Effector memory CD4-positive, alpha-beta T cell (primary cell): ENCODE measurements at regions not wholly inside any gene's neighbourhood (a gene's known extent, or its start where the extent isn't known, plus 50 kb on each side); places are given as distances from the start of the nearest gene placed in this dataset.

Experiments used
- DNase-seq, 3 donors: peaks; one replicate each; pipeline ENCODE4 v3.0.0-alpha.2; 2020
- H3K27ac ChIP-seq: 2 replicates; pipeline ENCODE4 v1.7.0; 2013; ENCODE audit warnings: mild to moderate bottlenecking, low read length, moderate library complexity; ENCODE audit not compliant: insufficient read depth, poor library complexity, severe bottlenecking
- H3K27me3 ChIP-seq: replicated peaks from 2 replicates; pipeline ENCODE4 v1.7.0; 2013; ENCODE audit warnings: mild to moderate bottlenecking, low read length; ENCODE audit not compliant: insufficient read depth, control insufficient read depth, poor library complexity, severe bottlenecking
- H3K36me3 ChIP-seq: 2 replicates; pipeline ENCODE4 v1.7.0; 2013; ENCODE audit warnings: mild to moderate bottlenecking, low read length, moderate library complexity; ENCODE audit not compliant: control insufficient read depth, insufficient read depth
- H3K4me1 ChIP-seq: 2 replicates; pipeline ENCODE4 v1.7.0; 2013; ENCODE audit warnings: low read length, mild to moderate bottlenecking; ENCODE audit not compliant: control insufficient read depth, insufficient read depth, poor library complexity, severe bottlenecking
- H3K4me3 ChIP-seq: 2 replicates; pipeline ENCODE4 v1.7.0; 2013; ENCODE audit warnings: low read length, low read depth, mild to moderate bottlenecking; ENCODE audit not compliant: insufficient read depth, poor library complexity, severe bottlenecking
- H3K9me3 ChIP-seq: 2 replicates; pipeline ENCODE4 v1.7.0; 2013; ENCODE audit warnings: mild to moderate bottlenecking, low read length, moderate library complexity; ENCODE audit not compliant: control insufficient read depth

DNA sequence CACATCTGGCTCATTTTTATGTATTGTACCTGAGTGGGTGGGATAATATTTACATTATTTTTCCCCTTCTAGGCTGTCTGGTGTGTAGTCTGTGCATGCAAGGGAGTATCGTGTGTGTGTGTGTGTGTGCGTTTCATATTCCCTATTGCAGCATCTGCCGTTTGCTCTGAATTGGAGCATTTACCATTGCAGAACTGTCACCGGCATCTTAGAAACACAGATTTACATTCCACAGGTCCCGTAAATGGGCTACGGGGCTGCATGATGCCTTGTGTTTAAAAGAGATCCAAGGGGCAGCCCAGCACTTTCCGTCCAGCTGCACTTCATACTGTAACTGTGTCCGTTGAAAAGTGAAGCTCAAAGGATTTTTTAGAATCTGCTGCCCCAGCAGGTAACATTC, 167.1 kb upstream of the KIAA1217 start:
- no peaks in the 10 kb centered on the region for H3K4me1 ChIP-seq
- H3K27me3 ChIP-seq: no peaks in the 10 kb centered on the region
- no peak overlapping the region for H3K4me3 ChIP-seq
- no peaks in the 10 kb centered on the region for H3K9me3 ChIP-seq
- H3K36me3 ChIP-seq: no peaks in the 10 kb centered on the region
- H3K27ac ChIP-seq: no peak overlapping the region
- no peak for DNase-seq

GRCh38 chr10:24042884-24043283, 166.1 kb upstream of the KIAA1217 start:
- H3K4me3 ChIP-seq: no peak overlapping the region
- H3K4me1 ChIP-seq: no peaks in the 10 kb centered on the region
- no peaks in the 10 kb centered on the region for H3K9me3 ChIP-seq
- no peak overlapping the region for H3K27ac ChIP-seq
- no peaks in the 10 kb centered on the region for H3K27me3 ChIP-seq
- H3K36me3 ChIP-seq: no peaks in the 10 kb centered on the region
- DNase-seq: no peak

DNA sequence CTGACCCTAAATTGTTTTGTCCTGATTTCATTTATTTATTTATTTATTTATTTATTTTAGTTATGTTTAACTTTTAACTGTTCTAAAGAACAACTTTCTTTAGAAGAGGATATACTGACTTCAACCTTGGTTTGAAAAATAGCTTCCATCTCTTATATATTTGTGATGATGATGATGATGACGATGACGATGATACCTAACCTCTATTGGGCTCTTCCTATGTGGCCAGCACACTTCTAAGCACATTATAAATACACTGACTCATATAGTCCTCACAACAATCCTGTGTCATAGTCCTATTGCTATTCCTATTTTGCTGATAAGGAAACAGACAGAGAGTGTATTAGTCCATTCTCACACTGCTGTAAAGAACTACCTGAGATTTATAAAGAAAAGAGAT, 162.9 kb upstream of the KIAA1217 start:
- no peaks in the 10 kb centered on the region for H3K27me3 ChIP-seq
- no peak overlapping the region for H3K27ac ChIP-seq
- H3K4me3 ChIP-seq: no peak overlapping the region
- H3K36me3 ChIP-seq: no peaks in the 10 kb centered on the region
- H3K4me1 ChIP-seq: no peaks in the 10 kb centered on the region
- no peak for DNase-seq
- no peaks in the 10 kb centered on the region for H3K9me3 ChIP-seq

- DNase-seq: no peak
- no peaks in the 10 kb centered on the region for H3K36me3 ChIP-seq
- H3K4me1 ChIP-seq: no peaks in the 10 kb centered on the region
- H3K27me3 ChIP-seq: no peaks in the 10 kb centered on the region
- no peak overlapping the region for H3K27ac ChIP-seq
- no peaks in the 10 kb centered on the region for H3K9me3 ChIP-seq
- no peak overlapping the region for H3K4me3 ChIP-seq
These were observed 161.8 kb upstream of the KIAA1217 start for GRCh38 chr10:24047176-24047575.

DNA sequence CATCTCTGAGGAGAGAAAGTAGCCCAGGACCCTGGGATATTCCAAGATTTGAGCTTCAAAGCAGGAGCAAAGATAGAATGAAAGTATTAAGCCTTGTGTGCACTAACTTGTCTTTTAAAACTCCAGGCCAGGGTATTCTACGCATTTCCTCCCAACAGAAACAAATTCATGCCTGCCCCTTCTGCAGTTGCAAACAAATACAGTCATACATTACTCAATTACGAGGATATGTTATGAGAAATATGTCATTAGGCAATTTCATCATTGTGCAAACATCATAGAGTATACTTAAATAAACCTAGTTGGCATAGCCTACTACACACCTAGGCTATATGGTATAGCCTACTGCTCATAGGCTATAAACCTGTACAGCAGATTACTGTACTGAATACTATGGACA, 154.5 kb upstream of the KIAA1217 start:
- Histone ChIP-seq H3K27me3 (no peaks in the 10 kb centered on the region), H3K27ac (no peak overlapping the region), H3K4me3 (no peak overlapping the region), H3K36me3 (no peaks in the 10 kb centered on the region), H3K9me3 (no peaks in the 10 kb centered on the region), H3K4me1 (no peaks in the 10 kb centered on the region)
- DNase-seq: no peak

DNA sequence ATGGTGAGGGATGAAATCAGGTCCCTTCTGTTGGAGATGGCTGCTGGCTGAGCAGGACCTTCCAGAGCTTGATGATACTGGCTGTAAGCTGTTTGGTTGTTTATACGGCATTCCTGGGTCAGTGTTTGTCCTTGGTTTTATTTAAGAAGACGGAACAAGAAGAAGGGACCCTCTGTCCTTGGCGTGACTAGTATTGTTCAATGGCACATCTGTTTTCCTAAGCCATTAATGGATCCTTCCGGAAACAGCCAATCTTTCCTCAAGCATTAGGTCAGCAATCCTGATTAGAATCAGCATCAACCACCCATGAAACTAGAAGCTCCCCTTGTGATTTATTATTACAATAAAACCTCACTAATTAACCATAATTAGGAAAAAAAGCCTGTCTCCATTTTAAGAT, 128.7 kb upstream of the KIAA1217 start:
- Histone ChIP-seq H3K36me3 (no peaks in the 10 kb centered on the region), H3K27ac (no peak overlapping the region), H3K4me1 (no peaks in the 10 kb centered on the region), H3K27me3 (no peaks in the 10 kb centered on the region), H3K4me3 (no peak overlapping the region), H3K9me3 (no peaks in the 10 kb centered on the region)
- no peak for DNase-seq

GRCh38 chr10:24086296-24087086, 122.4 kb upstream of the KIAA1217 start:
- no peaks in the 10 kb centered on the region for H3K27me3 ChIP-seq
- no peaks in the 10 kb centered on the region for H3K4me1 ChIP-seq
- no peak overlapping the region for H3K4me3 ChIP-seq
- H3K36me3 ChIP-seq: no peaks in the 10 kb centered on the region
- H3K27ac ChIP-seq: no peak overlapping the region
- DNase-seq: no peak
- H3K9me3 ChIP-seq: no peaks in the 10 kb centered on the region

DNA sequence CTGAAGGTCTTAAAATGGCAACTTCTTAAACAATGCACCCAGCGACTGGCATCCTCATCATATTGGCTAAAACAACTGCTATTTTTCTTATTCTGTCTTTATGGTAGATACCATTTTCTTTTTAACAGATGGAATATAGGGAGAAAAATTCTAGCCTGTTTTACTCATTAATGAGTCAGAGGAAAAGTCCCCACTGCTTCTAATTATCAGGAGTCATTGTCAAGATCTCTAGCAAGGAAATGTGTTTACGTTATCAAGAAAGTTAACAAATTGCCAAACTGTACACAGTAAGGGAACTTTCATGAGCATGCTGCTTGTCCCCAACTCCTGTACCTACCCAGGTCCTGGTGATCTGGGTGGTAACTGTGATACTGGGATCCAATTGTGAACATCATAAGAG, 117.7 kb upstream of the KIAA1217 start:
- Histone ChIP-seq H3K36me3 (no peaks in the 10 kb centered on the region), H3K4me1 (no peaks in the 10 kb centered on the region), H3K4me3 (no peak overlapping the region), H3K9me3 (no peaks in the 10 kb centered on the region), H3K27me3 (no peaks in the 10 kb centered on the region), H3K27ac (no peak overlapping the region)
- no peak for DNase-seq

GRCh38 chr10:24096281-24096680, 112.7 kb upstream of the KIAA1217 start:
- Histone ChIP-seq H3K27me3 (no peaks in the 10 kb centered on the region), H3K27ac (no peak overlapping the region), H3K4me3 (no peak overlapping the region), H3K9me3 (no peaks in the 10 kb centered on the region), H3K4me1 (no peaks in the 10 kb centered on the region), H3K36me3 (no peaks in the 10 kb centered on the region)
- DNase-seq: no peak

DNA sequence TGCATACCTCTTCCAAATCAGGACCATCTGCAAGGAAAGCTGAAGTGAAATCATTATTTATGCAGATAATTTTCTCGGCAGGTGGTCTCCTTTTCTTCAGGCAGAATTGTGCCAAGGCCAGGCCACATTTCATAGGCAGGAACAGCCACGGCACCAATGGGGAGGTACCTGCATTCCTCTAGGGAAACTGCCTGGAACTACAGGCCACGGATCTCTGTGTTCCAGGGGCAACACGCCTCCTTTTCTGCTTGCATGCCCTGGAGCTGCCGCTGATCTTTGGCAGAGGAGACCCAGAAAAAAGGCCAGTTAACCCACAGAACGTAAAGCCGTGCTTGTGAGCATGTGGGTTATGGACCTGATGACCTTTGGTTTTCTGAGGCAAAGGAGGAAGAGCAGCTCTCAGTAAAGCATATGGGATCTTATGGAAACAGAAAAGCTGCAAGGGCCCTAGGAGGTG, 111.2 kb upstream of the KIAA1217 start:
- no peaks in the 10 kb centered on the region for H3K27me3 ChIP-seq
- no peak for DNase-seq
- no peaks in the 10 kb centered on the region for H3K9me3 ChIP-seq
- H3K36me3 ChIP-seq: no peaks in the 10 kb centered on the region
- no peak overlapping the region for H3K27ac ChIP-seq
- H3K4me3 ChIP-seq: no peak overlapping the region
- H3K4me1 ChIP-seq: no peaks in the 10 kb centered on the region
